Astrocyte (in vitro differentiated cells and primary cell): ENCODE measurements at regions not wholly inside any gene's neighbourhood (a gene's known extent, or its start where the extent isn't known, plus 50 kb on each side); places are given as distances from the start of the nearest gene placed in this dataset.
A peak's percentile ranks its signal among the peaks of the same experiment; 100 is the strongest.

ENCODE experiments used
- DNase-seq: peaks from one replicate; pipeline ENCODE4 v3.0.0-alpha.2; 2010; ENCODE audit warnings: low read depth
- FAIRE-seq: peaks from 2 replicates; lab custom pipeline; 2011; peaks lifted over from hg19 to GRCh38; lab: Jason Lieb, UNC
- H2AFZ ChIP-seq: 2 replicates; pipeline ENCODE4 v1.6.0; 2012; ENCODE audit warnings: low read depth, low read length, inconsistent platforms
- H3K27ac ChIP-seq: 2 replicates; pipeline ENCODE4 v1.5.1; 2011; ENCODE audit warnings: low read depth, low read length, inconsistent platforms
- H3K27me3 ChIP-seq: 2 replicates; pipeline ENCODE4 v1.6.0; 2011; ENCODE audit warnings: low read length, inconsistent platforms; ENCODE audit not compliant: insufficient read depth
- H3K36me3 ChIP-seq: 2 replicates; pipeline ENCODE4 v1.5.1; 2011; ENCODE audit warnings: low read length, inconsistent platforms; ENCODE audit not compliant: insufficient read depth
- H3K4me1 ChIP-seq: 2 replicates; pipeline ENCODE4 v1.5.1; 2011; ENCODE audit warnings: low read length, inconsistent platforms; ENCODE audit not compliant: insufficient read depth
- H3K4me2 ChIP-seq: 2 replicates; pipeline ENCODE4 v1.6.0; 2012; ENCODE audit warnings: low read length, inconsistent platforms
- H3K4me3 ChIP-seq: 2 replicates; pipeline ENCODE4 v1.5.1; 2011; ENCODE audit warnings: low read depth, mild to moderate bottlenecking, low read length, inconsistent platforms; ENCODE audit not compliant: insufficient read depth
- H3K79me2 ChIP-seq: 2 replicates; pipeline ENCODE4 v1.6.0; 2012; ENCODE audit warnings: mild to moderate bottlenecking, low read length, inconsistent platforms; ENCODE audit not compliant: insufficient read depth
- H3K9ac ChIP-seq: 2 replicates; pipeline ENCODE4 v1.6.0; 2012; ENCODE audit warnings: mild to moderate bottlenecking, low read length, inconsistent platforms
- H3K9me3 ChIP-seq: 2 replicates; pipeline ENCODE4 v1.5.1; 2012; ENCODE audit warnings: low read depth, mild to moderate bottlenecking, low read length, inconsistent platforms; ENCODE audit not compliant: insufficient read depth
- H4K20me1 ChIP-seq: 2 replicates; pipeline ENCODE4 v1.6.0; 2012; ENCODE audit warnings: low read length, inconsistent platforms; ENCODE audit not compliant: insufficient read depth
- H3K27ac Mint-ChIP-seq: one replicate; pipeline ENCODE4 v1.8.0; 2021; ENCODE audit warnings: mild to moderate bottlenecking, mixed read lengths; ENCODE audit not compliant: unreplicated experiment
- H3K27me3 Mint-ChIP-seq: one replicate; pipeline ENCODE4 v1.8.0; 2021; ENCODE audit warnings: low read depth, mixed read lengths; ENCODE audit not compliant: unreplicated experiment
- H3K36me3 Mint-ChIP-seq: one replicate; pipeline ENCODE4 v1.8.0; 2021; ENCODE audit warnings: low read depth, mixed read lengths; ENCODE audit not compliant: unreplicated experiment
- H3K4me1 Mint-ChIP-seq: one replicate; pipeline ENCODE4 v1.8.0; 2021; ENCODE audit warnings: low read depth, mixed read lengths; ENCODE audit not compliant: unreplicated experiment
- H3K4me3 Mint-ChIP-seq: one replicate; pipeline ENCODE4 v1.8.0; 2021; ENCODE audit warnings: mild to moderate bottlenecking, moderate library complexity, mixed read lengths; ENCODE audit not compliant: unreplicated experiment
- H3K9me3 Mint-ChIP-seq: one replicate; pipeline ENCODE4 v1.8.0; 2021; ENCODE audit warnings: mild to moderate bottlenecking, mixed read lengths; ENCODE audit not compliant: unreplicated experiment
- EZH2 ChIP-seq: IDR thresholded peaks from 2 replicates; pipeline ENCODE4 v1.6.1; 2012; ENCODE audit warnings: mild to moderate bottlenecking, low read length, inconsistent platforms; ENCODE audit not compliant: insufficient read depth
- TF ChIP-seq, protein P1 (sequence below): IDR thresholded peaks from 2 replicates; pipeline ENCODE4 v1.5.1; 2011; ENCODE audit warnings: low read depth, mild to moderate bottlenecking, inconsistent platforms, low read length, moderate library complexity; ENCODE audit not compliant: insufficient read depth

DNA sequence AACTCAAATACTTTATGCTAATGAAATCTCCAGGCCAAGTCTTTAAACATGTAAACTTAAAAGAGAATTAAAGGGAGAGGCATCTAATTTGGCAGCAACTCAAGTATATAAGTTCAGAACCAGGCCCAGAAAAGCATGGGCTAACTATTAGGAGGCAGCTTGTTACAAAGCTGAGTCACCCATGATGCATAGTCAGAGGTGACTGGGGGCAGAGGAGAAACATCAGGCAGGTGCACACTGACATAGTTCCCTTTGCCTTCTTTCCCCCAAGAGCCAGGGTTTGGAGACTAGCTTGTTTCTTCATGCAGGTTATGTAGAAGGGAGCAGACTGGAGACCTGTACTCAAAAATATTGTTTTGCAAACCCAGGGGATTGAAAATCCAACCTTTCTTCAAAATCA is 619.0 kb downstream of the SOX6 start:
- TF ChIP-seq EZH2: no peak
- TF ChIP-seq, protein P1, sequence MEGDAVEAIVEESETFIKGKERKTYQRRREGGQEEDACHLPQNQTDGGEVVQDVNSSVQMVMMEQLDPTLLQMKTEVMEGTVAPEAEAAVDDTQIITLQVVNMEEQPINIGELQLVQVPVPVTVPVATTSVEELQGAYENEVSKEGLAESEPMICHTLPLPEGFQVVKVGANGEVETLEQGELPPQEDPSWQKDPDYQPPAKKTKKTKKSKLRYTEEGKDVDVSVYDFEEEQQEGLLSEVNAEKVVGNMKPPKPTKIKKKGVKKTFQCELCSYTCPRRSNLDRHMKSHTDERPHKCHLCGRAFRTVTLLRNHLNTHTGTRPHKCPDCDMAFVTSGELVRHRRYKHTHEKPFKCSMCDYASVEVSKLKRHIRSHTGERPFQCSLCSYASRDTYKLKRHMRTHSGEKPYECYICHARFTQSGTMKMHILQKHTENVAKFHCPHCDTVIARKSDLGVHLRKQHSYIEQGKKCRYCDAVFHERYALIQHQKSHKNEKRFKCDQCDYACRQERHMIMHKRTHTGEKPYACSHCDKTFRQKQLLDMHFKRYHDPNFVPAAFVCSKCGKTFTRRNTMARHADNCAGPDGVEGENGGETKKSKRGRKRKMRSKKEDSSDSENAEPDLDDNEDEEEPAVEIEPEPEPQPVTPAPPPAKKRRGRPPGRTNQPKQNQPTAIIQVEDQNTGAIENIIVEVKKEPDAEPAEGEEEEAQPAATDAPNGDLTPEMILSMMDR: no peak
- Mint-ChIP-seq H3K4me1 (peaks cover 4% of the 10 kb centered on the region), H3K27me3 (peaks cover 2% of the 10 kb centered on the region), H3K9me3 (no peaks in the 10 kb centered on the region), H3K27ac (no peak overlapping the region), H3K4me3 (no peak overlapping the region), H3K36me3 (no peaks in the 10 kb centered on the region)
- Histone ChIP-seq H3K27me3 (peaks cover 4% of the 10 kb centered on the region), H4K20me1 (no peaks in the 10 kb centered on the region), H3K4me3 (no peak overlapping the region), H2AFZ (no peak overlapping the region), H3K27ac (no peak overlapping the region), H3K4me1 (no peaks in the 10 kb centered on the region), H3K4me2 (no peak overlapping the region), H3K36me3 (no peaks in the 10 kb centered on the region), H3K9me3 (no peaks in the 10 kb centered on the region), H3K9ac (no peak overlapping the region), H3K79me2 (no peaks in the 10 kb centered on the region)
- no peak for DNase-seq
- no peak for FAIRE-seq

DNA sequence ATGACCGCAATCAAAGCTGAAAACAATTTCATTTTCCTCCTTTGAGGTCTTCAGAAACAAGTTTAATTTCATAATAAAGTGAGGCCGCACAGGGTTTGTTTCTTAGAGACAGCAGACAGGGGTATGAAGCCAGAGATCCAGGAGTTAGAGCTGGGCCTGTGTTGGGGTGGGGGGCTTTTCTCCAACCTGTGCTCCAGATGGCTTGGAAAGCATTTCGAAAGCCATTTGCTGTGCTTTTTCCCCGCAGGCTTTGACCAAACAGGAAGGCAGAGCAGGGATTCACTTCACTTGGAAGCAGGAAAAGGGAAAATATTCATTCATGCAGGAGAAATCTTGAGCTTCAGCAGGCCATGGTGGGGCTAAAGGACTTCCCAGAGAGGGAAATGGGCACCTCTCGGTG is 617.4 kb downstream of the SOX6 start:
- Histone ChIP-seq H3K9me3 (no peaks in the 10 kb centered on the region), H3K36me3 (no peaks in the 10 kb centered on the region), H3K79me2 (no peaks in the 10 kb centered on the region), H3K27ac (no peak overlapping the region), H4K20me1 (no peaks in the 10 kb centered on the region), H3K4me2 (no peak overlapping the region), H3K4me1 (peaks cover 6% of the 10 kb centered on the region), H3K4me3 (no peak overlapping the region), H2AFZ (no peak overlapping the region), H3K27me3 (peaks cover 4% of the 10 kb centered on the region), H3K9ac (no peak overlapping the region)
- Mint-ChIP-seq H3K4me3 (no peak overlapping the region), H3K4me1 (peaks cover 12% of the 10 kb centered on the region), H3K9me3 (no peaks in the 10 kb centered on the region), H3K27me3 (no peaks in the 10 kb centered on the region), H3K36me3 (no peaks in the 10 kb centered on the region), H3K27ac (no peak overlapping the region)
- FAIRE-seq (no peak), DNase-seq (no peak)
- no peak for TF ChIP-seq EZH2
- TF ChIP-seq, protein P1: no peak

DNA sequence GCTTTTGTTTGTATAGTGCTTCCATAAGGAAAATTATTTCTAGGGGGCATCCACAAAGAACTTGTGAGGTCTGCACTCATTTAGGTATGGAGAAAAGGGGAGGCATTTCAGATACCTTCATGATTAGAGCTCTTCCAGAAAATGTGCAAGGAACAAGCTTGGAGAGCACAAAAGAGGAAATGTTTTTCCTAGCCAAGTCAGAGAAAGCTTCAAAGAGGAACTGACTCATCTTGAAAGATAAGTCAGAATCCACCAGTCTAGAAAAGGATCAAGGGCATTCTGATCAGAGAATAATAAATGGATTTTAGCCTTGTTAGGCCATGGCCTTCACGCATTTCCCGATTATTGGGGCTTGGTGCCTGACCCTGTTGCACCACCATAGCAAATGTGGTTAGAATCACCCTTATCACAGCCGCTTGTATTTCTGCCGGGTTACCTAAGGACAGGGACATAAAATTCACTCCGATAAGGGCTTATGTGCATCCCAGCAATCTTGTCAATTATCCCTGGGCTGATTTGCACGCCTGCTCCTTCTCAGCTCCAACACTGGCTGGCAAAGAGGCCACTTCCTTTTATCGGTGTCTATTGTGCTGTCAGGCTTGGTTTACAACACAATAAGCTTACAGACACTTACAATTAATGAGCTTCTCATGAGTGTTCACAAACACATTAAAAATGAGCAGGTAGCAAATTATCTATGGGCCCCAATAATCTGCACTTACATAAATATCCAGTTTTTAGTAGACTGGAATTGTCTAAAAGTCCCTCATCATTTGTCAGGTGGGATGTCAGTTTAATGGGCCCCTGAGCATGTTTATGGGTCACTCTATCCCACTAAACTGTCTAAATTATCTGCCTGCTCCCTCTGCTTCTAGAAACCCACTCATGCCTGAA is 613.5 kb downstream of the SOX6 start:
- Histone ChIP-seq H3K36me3 (no peaks in the 10 kb centered on the region), H4K20me1 (no peaks in the 10 kb centered on the region), H3K9me3 (no peaks in the 10 kb centered on the region), H3K9ac (no peak overlapping the region), H3K27me3 (no peaks in the 10 kb centered on the region), H3K4me2 (peak overlapping the region; percentile 48), H3K4me3 (no peak overlapping the region), H2AFZ (peak overlapping the region; percentile 41), H3K79me2 (no peaks in the 10 kb centered on the region), H3K27ac (no peak overlapping the region), H3K4me1 (peaks cover 13% of the 10 kb centered on the region)
- H3K36me3 Mint-ChIP-seq: no peaks in the 10 kb centered on the region
- H3K4me1 Mint-ChIP-seq: peaks cover 15% of the 10 kb centered on the region
- TF ChIP-seq, protein P1: no peak
- TF ChIP-seq EZH2: no peak
- peaks cover 2% of the 10 kb centered on the region for H3K9me3 Mint-ChIP-seq
- FAIRE-seq (no peak), DNase-seq (peak; percentile 26)
- H3K4me3 Mint-ChIP-seq: no peak overlapping the region
- no peak overlapping the region for H3K27ac Mint-ChIP-seq
- H3K27me3 Mint-ChIP-seq: no peaks in the 10 kb centered on the region
